GM12891 (cell line): ENCODE measurements at regions not wholly inside any gene's neighbourhood (a gene's known extent, or its start where the extent isn't known, plus 50 kb on each side); places are given as distances from the start of the nearest gene placed in this dataset.

Experiments used
- PAX5 ChIP-seq: IDR thresholded peaks from 2 replicates; pipeline ENCODE4 v1.6.1; 2011; ENCODE audit warnings: low read length, moderate library complexity, mild to moderate bottlenecking; ENCODE audit not compliant: insufficient read depth, severe bottlenecking
- POLR2A ChIP-seq: IDR thresholded peaks from 2 replicates; pipeline ENCODE4 v1.6.1; 2011; ENCODE audit warnings: low read depth, low read length, control low read depth
- POLR2AphosphoS5 ChIP-seq: IDR thresholded peaks from 2 replicates; pipeline ENCODE4 v1.6.1; 2011; ENCODE audit warnings: low read depth, low read length, control low read depth
- SPI1 ChIP-seq: IDR thresholded peaks from 2 replicates; pipeline ENCODE4 v1.6.1; 2011; ENCODE audit warnings: low read depth, low read length, control low read depth
- TAF1 ChIP-seq: IDR thresholded peaks from 2 replicates; pipeline ENCODE4 v1.6.1; 2011; ENCODE audit warnings: low read depth, low read length, control low read depth

DNA sequence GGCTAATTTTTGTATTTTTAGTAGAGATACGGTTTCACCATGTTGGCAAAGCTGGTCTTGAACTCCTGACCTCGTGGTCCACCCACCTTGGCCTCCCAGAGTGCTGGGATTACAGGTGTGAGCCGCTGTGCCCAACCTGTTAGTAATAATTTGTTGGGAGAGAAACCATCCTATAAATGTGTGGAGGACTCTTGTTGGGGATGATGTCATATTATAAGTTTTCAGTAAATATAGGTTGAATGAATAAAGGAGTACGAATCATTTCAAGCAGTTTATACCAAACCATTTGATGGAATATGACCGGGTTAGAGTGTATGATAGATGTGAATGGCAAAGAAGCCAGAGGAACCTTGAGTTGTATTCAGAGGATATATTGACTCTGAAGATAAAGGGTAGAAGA, 240.8 kb downstream of the SAMD5 start:
- TF ChIP-seq POLR2A: no peak
- TF ChIP-seq POLR2AphosphoS5: no peak
- TF ChIP-seq PAX5: no peak
- no peak for TF ChIP-seq SPI1
- no peak for TF ChIP-seq TAF1
